GM19351 (cell line): ENCODE measurements at regions not wholly inside any gene's neighbourhood (a gene's known extent, or its start where the extent isn't known, plus 50 kb on each side); places are given as distances from the start of the nearest gene placed in this dataset.
"Not testable (repeated sequence)": the region's sequence is repeated elsewhere in the genome, so short reads cannot be mapped to it uniquely, and the experiment has no call there.

Experiments
- ATAC-seq: cut with Tn5 transposase; IDR thresholded peaks from one replicate; pipeline ENCODE4 v1.9.1; 2021; ENCODE audit warnings: mild to moderate bottlenecking, moderate library complexity; ENCODE audit not compliant: unreplicated experiment

DNA sequence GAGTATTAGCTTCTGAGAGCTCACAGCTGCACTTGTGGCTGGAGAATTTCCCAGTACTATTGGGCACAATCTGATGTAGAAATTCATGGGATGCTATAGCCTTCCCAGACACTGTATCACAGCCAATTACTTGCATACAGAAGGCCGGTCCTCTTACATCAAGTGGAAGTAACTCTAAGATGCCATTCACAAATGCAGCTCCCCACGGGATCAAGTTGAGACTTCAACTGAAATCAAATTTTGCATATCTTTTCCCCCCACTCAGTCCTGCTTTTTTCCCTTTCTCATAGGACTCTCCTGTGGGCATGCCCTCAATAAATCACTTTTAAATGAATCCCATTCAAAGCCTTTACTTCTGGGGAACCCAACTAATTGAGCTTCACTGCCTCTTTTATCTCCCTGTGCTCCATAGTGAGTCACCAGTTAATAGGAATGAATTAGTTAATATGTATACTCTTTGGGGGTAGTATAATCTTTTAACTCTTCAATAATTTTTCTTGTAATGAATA, 1970.8 kb downstream of the OLFM4 start:
- no peak for ATAC-seq

DNA sequence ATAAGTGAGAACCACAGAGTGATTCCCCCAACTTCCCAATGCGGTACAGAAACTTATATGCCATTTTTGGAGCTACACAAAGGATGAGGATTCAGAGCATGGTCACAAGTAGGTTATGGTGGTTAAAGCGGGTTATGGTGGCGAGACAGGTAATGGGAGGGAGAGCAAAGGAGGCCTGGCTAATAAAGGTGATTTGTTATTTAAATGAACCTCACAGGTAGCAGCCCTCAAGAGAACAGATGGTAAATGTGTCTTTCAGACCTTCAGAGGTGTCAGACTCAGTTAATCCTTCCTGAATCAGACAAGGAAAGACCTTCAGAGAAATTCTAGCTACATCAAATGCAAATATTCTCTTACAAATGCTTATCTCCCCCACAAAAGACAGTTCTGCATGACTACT, 1971.4 kb downstream of the OLFM4 start:
- ATAC-seq, result no peak

DNA sequence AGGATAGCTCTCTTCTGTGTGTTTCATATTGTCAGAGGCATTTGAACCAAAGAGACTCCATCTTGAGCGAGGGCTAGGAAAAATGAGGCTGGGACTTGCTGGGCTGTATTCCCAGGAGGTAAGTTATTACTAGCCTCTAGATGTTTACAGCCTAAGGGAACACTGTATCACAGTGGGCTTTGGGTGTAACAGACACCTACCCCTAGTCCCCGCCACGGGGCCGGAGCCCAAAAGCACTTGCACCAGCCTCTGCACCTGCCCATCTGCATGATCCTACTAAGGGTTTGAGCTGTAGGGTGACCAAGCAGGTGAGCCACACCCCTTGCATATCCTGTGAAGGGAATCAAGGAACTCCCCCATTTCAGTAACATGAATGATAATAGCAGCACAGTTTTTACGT, 1972.2 kb downstream of the OLFM4 start:
- ATAC-seq, result no peak

DNA sequence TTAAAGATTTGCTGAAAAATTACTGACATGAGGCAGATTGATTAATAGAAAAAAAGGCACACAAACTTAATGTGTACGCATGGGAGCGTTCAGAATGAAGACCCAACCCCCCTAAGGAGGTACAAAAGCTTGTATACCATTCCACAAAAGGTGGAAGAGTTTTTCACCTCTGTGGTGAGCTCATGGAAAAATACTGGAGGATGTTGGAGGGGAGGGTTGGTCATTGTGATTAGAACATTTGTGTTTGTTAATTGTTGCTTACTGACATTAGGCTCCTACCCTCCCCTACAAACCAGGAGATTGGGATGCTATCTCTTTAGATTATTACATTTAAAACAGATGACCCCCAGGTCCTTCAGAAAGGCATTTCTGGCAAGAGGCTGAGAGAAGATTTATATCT, 1973.3 kb downstream of the OLFM4 start:
- ATAC-seq, result no peak

DNA sequence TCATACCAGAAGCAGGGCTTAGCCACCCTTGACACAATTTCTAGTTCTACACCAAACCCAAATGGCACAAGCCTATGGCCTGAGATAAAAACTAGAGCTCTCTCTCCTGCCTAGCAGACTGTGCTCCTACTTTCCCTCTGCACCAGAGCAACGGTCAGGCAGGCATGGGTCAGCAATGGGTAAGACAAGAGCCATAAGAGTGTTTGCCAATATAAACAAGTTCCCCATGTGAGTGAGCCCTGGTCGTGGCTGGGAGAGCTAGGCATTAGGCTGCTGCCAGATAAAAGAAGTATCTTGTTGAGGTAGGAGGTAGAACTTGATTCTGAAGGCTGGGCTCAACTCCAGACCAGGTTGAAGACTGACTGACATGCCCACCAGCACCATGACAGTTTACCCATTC, 1979.1 kb downstream of the OLFM4 start:
- no peak for ATAC-seq

DNA sequence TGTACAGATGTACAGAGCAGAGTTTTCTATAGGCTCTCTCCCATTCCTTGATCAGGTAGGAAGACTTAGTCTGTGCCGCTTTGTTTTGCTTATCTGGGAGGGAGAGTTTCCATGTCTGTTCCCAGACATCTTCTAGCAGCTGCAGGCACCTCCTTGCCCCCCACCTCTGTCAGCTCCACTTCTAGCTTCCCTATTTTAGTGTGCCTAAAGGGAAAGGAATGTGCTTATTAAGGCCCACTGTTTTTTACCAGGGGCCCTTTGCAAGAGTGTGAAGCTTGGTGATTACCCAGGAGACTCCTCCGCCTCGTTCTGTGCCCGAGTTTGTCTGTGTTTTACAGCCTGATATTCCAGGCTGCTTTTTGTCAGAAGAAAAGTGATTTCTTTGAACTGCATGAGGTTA, 1984.4 kb downstream of the OLFM4 start:
- ATAC-seq, result no peak

DNA sequence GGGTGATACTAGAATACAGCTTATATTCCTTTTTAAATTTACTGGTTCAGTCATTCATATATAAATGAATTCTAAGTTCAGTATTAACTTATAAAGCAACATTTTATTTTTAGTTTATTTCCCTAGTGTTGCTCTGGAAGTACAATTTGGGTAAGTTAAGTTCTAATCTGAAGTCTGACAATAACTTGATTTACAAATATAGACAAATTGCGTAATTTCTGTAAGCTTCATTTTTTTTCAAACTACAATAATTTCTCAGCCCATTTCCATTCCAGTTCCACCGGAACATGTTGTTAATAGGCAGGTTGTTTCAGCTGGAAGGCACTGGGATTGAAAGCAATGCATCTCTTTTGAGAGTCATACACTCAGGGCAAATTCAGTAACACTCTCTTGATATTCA, 2000.7 kb downstream of the OLFM4 start:
- ATAC-seq, result no peak

DNA sequence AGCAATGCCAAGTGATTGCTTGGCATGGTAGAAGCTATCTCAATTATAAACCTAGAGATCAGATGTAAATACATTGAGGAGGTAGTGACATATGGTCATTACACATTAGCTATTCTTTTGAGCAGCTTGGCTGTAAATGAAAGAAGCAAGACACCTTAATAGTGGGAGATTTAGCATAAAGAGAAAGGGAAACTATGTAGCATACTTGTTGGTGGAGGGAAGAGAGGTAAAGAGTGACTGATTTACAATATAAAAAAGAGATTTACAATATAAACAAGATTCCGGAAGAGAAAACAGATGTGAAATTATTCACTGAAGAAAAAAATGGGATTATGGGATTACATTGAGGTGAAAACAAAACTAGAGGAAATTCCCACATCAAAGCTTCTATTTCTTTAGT, 2009.6 kb downstream of the OLFM4 start:
- ATAC-seq, result no peak

DNA sequence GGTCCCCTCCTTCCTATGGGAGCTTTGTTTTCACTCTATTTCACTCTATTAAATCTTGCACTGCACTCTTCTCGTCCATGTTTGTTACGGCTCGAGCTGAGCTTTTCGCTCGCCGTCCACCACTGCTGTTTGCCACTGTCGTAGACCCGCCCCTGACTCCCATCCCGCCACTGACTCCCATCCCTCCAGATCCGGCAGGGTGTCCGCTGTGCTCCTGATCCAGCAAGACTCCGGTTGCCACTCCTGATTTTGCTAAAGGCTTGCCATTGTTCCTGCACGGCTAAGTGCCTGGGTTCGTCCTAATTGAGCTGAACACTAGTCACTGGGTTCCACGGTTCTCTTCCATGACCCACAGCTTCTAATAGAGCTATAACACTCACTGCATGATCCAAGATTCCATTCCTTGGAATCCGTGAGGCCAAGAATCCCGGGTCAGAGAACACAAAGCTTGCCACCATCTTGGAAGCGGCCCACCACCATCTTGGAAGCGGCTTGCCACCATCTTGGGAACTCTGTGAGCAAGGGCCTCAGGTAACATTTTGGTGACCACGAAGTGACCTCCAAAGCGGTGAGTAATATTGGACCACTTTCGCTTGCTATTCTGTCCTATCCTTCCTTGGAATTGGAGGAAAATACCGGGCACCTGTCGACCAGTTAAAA, 2025.4 kb downstream of the OLFM4 start:
- ATAC-seq, result not testable (repeated sequence)

DNA sequence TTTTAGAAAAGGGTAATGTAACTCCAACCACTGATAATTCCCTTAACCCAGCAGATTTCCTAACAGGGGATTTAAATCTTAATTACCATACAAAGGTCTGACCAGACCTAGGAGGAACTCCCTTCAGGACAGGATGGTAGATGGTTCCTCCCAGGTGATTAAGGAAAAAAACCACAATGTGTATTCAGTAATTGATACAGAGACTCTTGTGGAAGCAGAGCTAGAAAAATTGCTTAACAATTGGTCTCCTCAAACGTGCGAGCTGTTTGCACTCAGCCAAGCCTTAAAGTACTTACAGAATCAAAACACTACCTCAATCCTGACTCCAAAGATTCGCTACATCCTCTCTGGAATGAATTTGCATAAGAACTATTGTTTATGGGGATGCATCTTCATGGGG, 2027.1 kb downstream of the OLFM4 start:
- ATAC-seq, result not testable (repeated sequence)

DNA sequence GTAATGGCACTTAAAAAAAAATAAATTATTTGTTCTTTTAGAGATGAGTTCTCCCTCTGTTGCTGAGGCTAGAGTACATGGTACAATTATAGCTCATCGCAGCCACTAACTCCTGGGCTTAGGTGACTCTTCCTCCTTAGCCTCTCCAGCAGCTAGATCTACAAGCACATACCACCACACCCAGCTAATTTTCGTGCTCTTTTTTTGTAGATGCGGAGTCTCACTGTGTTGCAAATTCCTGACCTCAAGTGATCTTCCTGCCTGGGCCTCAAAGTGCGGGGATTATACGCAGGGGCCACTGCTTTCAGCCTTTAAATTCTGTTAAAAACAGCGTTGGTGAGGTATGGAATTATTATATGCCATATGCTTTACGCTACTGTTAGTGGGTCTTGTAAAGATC, 2034.0 kb downstream of the OLFM4 start:
- no peak for ATAC-seq

DNA sequence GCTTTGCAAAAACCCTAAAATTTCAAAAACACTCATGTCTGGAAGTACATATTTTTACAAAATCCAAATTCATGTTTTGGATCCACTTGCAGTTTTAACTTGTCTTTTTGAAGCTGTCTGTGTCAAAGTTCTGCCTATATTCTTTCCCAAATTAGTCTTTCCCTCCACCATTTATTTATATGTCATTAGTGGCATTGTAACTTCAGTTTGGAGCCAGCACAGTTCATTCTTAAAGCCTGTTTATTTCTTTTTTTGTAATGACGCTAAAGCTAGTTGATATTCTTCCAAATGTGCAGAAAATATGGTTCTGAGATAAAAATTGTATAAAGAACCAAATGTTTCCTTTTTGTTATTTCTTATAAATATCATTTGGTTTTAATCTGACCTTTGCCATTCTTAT, 2039.3 kb downstream of the OLFM4 start:
- no peak for ATAC-seq

DNA sequence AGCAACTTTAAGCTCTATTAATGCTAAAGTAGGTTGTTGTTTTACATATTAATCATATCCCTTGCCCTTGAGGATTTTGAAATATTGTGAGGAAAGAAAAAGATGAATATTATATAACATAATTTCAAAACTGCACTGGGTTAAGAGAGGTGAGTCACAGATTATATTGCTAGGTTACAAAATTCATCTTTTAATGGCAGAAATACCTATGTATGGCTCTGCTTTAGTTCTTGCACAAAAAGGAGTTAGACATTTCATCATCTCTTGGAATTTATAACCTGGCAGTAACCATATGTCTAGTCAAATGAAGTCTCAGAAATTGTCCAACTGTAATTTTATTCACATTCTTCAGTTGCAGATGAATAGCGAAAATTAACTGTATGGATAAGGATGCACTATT, 2041.1 kb downstream of the OLFM4 start:
- no peak for ATAC-seq

DNA sequence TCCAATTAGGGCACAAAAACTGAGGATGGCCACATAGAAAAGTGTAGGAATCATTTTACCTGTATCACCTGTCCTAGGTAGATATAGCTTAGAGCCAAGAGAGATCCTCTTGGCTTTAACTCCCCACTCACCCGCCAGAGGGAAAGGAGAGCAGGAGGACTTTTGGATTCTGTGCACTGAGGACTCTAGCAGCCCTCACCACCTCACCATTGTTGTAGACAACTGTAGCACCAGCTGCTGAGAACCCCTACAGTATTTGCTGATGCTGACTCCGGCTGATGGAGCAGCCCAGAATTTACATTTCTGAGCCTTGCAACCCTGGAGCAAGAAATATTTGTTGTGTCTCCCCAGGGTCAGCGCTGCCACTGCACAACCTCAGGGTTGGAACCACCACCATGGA, 2044.4 kb downstream of the OLFM4 start:
- no peak for ATAC-seq

DNA sequence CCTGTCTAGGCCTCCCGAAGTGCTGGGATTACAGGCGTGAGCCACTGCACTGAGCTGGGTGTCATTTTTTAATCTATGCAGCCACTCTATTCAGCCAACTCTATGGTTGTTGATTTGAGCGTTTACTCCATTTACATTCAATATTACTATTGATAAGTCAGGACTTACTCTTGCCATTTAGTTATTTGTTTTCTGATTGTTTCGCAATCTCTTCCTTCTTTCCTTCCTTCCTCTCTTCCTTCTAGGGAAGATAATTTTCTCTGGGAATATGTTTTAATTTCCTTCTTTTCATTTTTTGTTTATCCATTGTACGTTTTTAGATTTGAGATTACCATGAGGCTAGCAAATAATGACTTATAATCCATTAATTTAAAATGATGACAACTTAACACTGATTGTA, 2056.0 kb downstream of the OLFM4 start:
- no peak for ATAC-seq

DNA sequence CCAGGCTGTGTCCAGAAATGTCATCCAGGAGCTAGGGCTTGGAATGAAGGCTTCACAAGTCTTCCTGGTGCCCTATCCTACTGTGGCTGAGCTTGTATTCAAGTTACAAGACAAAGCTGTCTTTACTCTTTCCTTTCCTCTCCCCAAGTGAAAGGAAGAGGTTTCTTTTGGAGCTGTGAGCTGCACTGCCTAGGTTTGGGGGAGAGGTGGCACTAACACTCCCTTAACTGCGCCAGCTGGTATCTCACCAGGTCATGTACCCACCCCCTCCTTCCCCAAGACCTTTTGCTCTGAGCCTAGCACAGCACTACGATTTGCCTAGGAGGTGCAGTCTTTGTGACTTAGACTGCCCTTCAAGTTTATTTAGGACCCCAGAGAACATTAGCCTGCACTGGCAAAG, 2053.6 kb upstream of the PRR20A start:
- no peak for ATAC-seq

DNA sequence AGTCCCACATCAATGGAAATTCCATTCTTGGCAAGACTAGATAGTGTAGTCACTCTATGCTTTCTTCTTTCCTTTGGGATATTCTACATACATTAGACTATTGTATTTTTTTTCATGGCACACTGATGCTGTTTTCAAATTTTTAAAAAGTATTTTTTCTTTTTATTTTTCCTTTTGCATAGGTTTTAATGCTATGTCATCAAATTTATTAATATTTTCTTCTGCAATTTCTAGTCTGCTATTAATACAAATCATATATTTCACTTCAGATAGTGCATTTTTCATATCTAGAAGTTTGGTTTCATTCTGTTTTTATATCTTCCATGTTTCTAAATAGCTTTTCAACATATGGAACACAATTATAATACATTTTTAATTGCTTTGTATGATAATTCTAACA, 2050.1 kb upstream of the PRR20A start:
- no peak for ATAC-seq

DNA sequence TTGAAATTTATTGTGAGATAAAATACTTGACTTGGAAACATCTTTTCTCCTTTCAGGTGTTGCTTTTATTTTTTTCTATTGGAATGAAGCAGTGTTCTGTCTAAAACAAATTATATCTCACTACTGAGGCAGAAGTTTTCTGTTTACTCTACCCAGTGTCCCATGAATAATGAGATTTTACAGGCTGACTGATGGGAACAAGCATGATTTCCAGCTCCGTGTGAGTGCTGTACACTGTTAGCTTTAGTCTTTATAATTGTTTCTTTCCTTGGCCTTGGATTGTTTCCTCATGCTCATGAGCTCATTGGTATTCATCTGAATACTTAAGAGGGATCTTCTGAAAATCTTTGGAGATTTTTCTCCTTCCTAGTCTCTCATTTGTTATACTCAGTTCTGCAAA, 2049.5 kb upstream of the PRR20A start:
- ATAC-seq, result no peak

DNA sequence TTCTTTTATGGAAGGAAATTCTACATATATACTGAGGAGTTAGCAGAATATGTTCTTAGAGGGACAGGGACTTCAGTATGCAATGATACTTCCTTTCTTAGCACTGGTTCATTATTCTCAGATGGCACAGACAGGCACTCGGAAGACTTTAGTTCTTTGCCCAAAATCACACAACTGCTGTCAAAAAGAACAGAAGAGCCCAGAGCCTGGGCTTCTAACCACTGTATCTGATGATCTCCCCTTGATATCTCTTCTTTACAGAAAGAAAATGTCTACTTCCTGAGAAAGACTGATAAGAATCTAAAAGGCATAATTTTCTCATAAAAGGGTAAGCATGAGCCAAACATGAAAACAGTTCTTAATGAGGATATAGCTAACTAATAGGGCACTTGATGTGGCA, 2034.2 kb upstream of the PRR20A start:
- no peak for ATAC-seq

DNA sequence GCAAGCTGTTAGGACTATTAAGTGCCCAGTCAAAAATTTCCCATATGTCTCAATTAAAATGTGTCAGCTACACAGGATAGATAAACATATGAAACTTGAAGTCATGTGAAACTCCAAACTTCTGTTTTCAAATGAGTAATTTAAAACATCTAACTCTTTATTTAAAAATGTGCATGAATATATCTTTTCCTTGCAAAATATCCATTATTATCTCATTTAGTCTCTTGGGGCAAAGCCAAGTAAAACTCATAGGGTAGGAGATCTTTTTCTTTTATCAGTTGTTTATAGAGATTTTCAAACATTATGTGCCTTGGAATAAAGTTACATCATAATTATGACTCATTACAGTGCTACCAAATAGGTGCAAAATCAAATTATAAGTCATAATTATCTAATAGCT, 2020.1 kb upstream of the PRR20A start:
- no peak for ATAC-seq

DNA sequence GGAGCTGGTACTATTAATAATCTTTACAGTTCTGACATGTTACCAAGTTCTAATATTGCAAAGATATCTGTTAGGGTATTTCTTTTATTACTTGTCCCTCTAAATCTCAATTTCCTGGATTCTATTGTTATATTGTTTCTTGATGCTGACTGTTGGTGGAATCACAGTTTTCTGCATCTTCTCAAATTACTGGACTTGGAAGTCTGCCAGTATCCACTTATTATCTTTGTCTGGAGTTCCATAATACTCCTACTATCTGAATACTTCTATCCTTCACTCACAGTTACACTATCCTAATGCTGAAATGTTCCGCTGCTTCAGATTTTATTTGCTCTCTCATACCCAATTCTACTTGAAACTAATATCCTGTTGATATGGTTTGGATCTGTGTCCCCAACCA, 1985.7 kb upstream of the PRR20A start:
- ATAC-seq, result no peak

DNA sequence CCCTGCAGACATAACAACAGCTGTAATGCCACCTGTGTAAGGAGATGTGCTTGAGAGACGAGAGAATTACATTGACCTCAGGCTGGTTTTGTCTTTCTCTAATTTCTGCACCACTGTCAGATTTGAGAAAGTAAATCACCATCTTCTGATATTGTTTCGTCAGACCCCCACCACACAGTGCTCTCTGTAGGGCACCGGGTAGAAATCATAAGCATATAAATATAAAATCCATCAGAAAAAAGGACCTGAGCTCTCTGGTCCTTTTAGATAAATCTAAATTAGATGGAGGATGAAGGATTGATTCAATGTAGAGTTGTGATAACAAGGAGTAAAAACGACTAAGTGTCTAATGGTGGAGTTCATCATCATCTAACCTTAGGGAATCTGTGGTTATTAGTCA, 1981.0 kb upstream of the PRR20A start:
- no peak for ATAC-seq

DNA sequence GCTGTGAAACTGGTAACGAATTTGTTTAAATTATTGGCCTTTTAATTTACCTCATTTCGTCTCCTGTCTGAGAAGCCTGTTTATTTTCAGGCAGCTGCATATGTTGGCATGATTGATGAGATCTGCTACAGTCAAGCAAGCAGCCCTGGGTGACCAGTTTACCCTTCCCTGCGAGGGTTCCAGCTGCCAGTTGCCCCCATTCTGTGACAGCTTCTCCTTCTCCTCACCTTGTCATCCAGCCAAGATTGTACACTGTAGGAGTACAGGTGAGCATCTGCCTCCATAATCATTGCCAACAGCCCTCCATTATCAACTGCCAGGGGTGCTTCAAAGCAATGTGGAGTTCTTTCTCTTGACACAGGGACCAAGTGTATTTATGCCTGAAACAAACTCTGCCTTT, 1979.9 kb upstream of the PRR20A start:
- no peak for ATAC-seq
